GM12864 (cell line): ENCODE measurements at regions not wholly inside any gene's neighbourhood (a gene's known extent, or its start where the extent isn't known, plus 50 kb on each side); places are given as distances from the start of the nearest gene placed in this dataset.

Experiments
- DNase-seq: peaks from one replicate; pipeline ENCODE4 v3.0.0-alpha.2; 2011; ENCODE audit warnings: low read depth
- H3K4me3 ChIP-seq: 2 replicates; pipeline ENCODE4 v1.5.1; 2011; ENCODE audit warnings: mild to moderate bottlenecking, low read depth, low read length, control low read depth
- CTCF ChIP-seq: IDR thresholded peaks from 2 replicates; pipeline ENCODE4 v1.5.1; 2011; ENCODE audit warnings: low read depth, mild to moderate bottlenecking, moderate library complexity, low read length, control low read depth, inconsistent platforms; ENCODE audit errors: missing control alignments

- no peak for TF ChIP-seq CTCF
- DNase-seq, result no peak
- H3K4me3 ChIP-seq, result no peak overlapping the region
Measured at GRCh38 chr7:24483804-24484203, 89.4 kb upstream of the PALS2 start.

- H3K4me3 ChIP-seq, result no peak overlapping the region
- DNase-seq, result no peak
- TF ChIP-seq CTCF, result no peak
Measured at GRCh38 chr7:24492576-24492975, 80.7 kb upstream of the PALS2 start.

DNA sequence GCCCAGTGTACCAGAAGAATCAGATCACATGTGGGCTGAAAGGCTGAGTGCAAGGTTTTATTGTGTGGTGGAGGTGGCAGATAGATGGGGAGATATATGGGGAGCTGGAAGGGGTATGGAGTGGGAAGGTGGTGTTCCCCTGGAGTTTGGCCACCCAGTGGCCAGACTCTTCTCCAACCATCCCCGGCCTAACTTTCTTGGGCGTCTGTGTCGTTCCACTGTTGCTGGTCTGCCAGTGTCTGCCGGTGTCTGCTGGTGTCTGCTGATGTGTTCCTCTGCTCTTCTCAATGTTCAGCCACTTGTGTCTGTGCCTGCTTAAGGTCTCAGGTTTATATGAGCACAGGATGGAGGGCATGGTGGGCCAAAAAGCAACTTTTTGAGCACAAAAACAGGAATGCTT, 78.4 kb upstream of the PALS2 start:
- DNase-seq, result no peak

DNA sequence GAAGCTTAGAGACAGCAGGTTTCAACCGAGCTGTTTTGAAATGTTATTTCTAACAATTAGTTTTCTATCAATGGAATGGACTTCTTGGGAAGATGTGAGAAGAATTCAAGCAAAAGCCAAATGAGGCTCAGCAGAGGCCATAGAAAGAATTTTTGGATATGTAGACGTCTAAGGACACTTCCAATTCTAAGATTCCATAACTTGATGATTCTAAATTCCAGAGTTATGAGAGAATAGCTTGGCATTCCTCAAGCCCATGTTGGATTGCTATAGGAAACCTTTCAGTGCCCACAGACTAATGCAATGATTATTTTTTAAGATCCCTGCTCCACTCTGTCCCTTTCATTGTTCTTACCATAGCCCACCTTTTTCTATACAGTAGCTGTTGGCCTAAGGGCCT, 77.2 kb upstream of the PALS2 start:
- no peak for DNase-seq
- no peak overlapping the region for H3K4me3 ChIP-seq
- no peak for TF ChIP-seq CTCF

More for the DNA sequence above, 78.4 kb upstream of the PALS2 start:
- H3K4me3 ChIP-seq, result no peak overlapping the region
- peak; percentile 16 for TF ChIP-seq CTCF

DNA sequence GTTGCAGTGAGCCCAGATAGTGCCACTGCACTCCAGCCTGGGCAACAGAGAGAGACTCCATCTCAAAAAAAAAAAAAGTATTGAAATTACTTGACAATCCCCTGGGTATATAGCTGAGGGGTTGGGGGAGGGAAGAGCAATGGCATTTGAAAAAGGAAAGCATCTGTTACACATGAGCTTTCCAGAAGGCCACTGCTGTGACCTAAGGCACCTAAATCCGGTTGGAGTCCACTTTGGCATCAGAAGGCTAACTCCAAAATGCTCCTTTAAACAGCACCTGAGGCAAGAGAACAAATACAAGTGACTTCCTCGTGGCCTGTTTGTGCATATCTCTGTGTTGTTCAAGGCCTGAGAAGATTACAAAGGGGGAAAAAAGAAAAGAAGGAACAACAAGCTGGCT, 74.8 kb upstream of the PALS2 start:
- no peak for DNase-seq
- TF ChIP-seq CTCF, result no peak
- H3K4me3 ChIP-seq, result no peak overlapping the region

DNA sequence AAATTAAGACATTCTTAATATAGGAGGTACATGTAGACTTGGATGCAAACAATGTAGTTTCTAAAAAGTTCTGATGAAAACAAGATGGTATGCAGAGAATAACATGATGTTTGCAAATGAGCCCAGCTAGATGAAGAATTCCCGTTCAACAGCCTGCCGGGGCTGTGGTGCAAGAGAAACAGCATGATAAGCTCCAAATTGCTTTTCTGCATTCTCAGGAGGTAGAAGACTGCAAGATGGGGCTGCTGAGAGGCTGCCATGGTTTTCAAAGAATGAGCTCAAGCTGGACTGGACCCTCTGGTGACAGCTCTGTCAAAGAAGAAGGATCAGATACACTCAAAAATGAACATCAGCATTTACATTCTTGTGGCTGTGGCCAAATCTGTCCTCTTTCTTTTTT, 73.4 kb upstream of the PALS2 start:
- TF ChIP-seq CTCF, result no peak
- H3K4me3 ChIP-seq, result no peak overlapping the region
- no peak for DNase-seq

- no peak for TF ChIP-seq CTCF
- DNase-seq, result no peak
- no peak overlapping the region for H3K4me3 ChIP-seq
Measured at GRCh38 chr7:24500599-24500998, 72.7 kb upstream of the PALS2 start.
